ENCODE measurements at regions not wholly inside any gene's neighbourhood (a gene's known extent, or its start where the extent isn't known, plus 50 kb on each side); places are given as distances from the start of the nearest gene placed in this dataset.

DNA sequence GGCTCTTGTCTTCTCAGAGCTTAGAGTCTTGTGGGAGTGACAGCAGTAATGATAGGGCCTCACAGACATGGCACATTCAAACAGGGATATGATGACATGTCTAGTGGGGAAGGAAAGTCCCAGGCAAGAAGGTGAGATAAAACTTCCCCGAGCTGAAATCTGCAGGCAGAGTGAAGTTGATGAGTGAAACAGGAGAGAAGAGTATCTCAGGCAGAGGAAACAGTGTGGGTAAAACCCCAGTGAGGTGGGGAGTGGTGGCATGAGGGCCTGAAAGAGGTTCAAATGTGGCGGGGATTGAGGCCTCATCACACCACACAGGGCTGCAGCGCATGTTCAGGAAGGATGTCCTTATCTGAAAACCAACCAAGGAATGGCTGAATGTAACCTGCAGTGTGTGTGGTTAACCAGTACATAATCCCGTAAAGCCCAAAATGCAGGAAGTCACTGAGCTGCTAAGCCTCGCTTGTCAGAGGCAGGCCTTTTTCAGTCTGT is 153.8 kb upstream of the E2F8 start:
- TF ChIP-seq POLR2A (IDR thresholded peaks at IDR 0.05) (no peak), POLR2AphosphoS5 (IDR thresholded peaks at IDR 0.05) (no peak), EP300 (IDR thresholded peaks at IDR 0.05) (no peak)
- TF ChIP-seq, protein P1, sequence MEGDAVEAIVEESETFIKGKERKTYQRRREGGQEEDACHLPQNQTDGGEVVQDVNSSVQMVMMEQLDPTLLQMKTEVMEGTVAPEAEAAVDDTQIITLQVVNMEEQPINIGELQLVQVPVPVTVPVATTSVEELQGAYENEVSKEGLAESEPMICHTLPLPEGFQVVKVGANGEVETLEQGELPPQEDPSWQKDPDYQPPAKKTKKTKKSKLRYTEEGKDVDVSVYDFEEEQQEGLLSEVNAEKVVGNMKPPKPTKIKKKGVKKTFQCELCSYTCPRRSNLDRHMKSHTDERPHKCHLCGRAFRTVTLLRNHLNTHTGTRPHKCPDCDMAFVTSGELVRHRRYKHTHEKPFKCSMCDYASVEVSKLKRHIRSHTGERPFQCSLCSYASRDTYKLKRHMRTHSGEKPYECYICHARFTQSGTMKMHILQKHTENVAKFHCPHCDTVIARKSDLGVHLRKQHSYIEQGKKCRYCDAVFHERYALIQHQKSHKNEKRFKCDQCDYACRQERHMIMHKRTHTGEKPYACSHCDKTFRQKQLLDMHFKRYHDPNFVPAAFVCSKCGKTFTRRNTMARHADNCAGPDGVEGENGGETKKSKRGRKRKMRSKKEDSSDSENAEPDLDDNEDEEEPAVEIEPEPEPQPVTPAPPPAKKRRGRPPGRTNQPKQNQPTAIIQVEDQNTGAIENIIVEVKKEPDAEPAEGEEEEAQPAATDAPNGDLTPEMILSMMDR (IDR thresholded peaks at IDR 0.05): no peak
- no peaks in the 10 kb centered on the region for H3K4me1 ChIP-seq
- intact Hi-C loops (cut with DNase I): no loop called here
- H3K4me3 ChIP-seq: no peak overlapping the region
- H3K9me3 ChIP-seq: no peaks in the 10 kb centered on the region
- H3K27ac ChIP-seq: no peak overlapping the region
- 63 to 84% methylated on average over 5 of the region's 5 CpGs for WGBS, 2 donors
- H3K27me3 ChIP-seq: no peaks in the 10 kb centered on the region
- no peak for DNase-seq
- H3K36me3 ChIP-seq: no peaks in the 10 kb centered on the region

DNA sequence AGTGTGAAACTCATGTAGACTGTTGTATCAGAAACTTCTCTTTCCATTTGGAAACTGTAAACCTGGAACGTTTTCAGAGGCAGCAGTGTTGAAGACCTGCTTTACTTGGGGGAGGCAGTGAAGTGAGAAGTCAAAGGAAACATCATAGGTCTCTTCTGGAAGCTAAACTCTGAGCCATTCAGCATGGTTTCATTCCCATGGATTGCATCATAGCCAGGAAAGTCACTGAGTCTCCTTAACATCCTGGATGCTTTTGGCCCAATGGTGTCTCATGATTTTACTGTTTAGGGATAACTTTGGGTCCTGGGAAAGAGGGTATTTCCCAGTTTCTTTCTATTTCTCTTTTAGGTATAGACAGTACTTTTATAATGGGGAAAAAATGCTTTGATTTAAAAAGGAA is 153.2 kb upstream of the E2F8 start:
- no peaks in the 10 kb centered on the region for H3K4me1 ChIP-seq
- H3K9me3 ChIP-seq: no peaks in the 10 kb centered on the region
- no peaks in the 10 kb centered on the region for H3K27me3 ChIP-seq
- no peak overlapping the region for H3K4me3 ChIP-seq
- no peak for TF ChIP-seq POLR2A (IDR thresholded peaks at IDR 0.05)
- TF ChIP-seq, protein P1 (IDR thresholded peaks at IDR 0.05): no peak
- TF ChIP-seq EP300 (IDR thresholded peaks at IDR 0.05): no peak
- no peak for TF ChIP-seq POLR2AphosphoS5 (IDR thresholded peaks at IDR 0.05)
- H3K27ac ChIP-seq: no peak overlapping the region
- intact Hi-C loops (cut with DNase I): no loop called here
- H3K36me3 ChIP-seq: no peaks in the 10 kb centered on the region
- DNase-seq: no peak
- WGBS, 2 donors: 56 to 58% methylated on average over 1 of the region's 1 CpG

DNA sequence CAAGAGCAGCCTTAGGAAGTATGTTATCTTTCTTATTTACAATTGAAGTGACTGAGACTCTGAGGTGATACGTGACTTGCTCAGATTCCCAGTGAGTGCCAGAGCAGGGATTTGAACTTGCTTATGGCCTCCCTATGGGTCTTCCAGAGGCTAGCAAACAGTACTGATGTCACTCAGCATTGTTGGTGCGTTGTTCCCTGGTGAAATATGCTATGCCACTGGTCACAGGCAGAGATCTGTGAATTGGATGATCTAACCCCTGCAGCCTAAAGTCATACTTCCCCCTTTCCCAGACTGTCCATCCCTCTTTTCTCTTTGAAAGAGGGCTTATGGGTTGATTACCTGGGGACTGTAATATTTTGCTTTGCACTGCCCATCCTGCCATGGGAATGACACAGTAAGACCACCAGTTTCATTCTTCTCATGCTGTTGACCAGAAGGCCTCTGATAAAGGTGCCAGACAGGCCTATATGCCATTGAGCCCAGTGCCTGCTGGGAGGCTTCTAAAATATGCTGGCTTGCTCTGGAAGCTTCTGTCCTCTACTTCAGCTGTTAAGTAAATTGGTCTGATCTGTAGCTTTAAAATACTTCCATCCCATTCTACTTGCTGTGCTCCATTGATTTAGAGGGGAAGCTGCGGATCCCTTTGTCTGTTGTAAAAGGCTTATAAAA is 152.2 kb upstream of the E2F8 start:
- H3K27ac ChIP-seq: no peak overlapping the region
- WGBS, 2 donors: 68 to 87% methylated on average over 3 of the region's 3 CpGs
- intact Hi-C loops (cut with DNase I): no loop called here

DNA sequence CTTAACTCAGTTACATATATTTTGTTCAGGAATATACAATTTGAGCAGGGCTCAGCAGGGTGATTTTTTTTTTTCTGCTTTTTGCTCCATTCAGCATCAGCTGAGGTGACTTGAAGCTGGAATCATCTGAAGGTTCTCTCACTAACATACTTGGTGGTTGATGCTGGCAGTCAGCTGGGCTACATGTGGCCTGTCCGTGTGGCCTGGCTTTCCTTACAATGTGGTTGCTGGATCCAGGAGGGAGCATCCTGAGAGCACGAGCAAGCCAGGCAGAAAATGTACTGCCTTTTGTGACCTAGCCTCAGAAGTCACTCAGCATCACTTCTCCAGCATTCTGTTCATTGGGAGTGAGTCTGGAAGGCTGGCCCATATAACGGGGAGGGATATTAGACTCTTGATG is 151.6 kb upstream of the E2F8 start:
- Histone ChIP-seq H3K27ac (no peak overlapping the region), H3K9me3 (no peaks in the 10 kb centered on the region), H3K4me3 (no peak overlapping the region), H3K4me1 (no peaks in the 10 kb centered on the region), H3K36me3 (no peaks in the 10 kb centered on the region), H3K27me3 (no peaks in the 10 kb centered on the region)
- no peak for DNase-seq
- TF ChIP-seq POLR2AphosphoS5 (IDR thresholded peaks at IDR 0.05) (no peak), EP300 (IDR thresholded peaks at IDR 0.05) (no peak), POLR2A (IDR thresholded peaks at IDR 0.05) (no peak)
- TF ChIP-seq, protein P1 (IDR thresholded peaks at IDR 0.05): no peak
- WGBS, 2 donors: 79 to 85% methylated on average over 3 of the region's 3 CpGs
- intact Hi-C loops (cut with DNase I): no loop called here

More for the DNA sequence above, 152.2 kb upstream of the E2F8 start:
- no peak for DNase-seq
- H3K36me3 ChIP-seq: no peaks in the 10 kb centered on the region
- no peak for TF ChIP-seq EP300 (IDR thresholded peaks at IDR 0.05)
- no peak for TF ChIP-seq POLR2AphosphoS5 (IDR thresholded peaks at IDR 0.05)
- TF ChIP-seq, protein P1 (IDR thresholded peaks at IDR 0.05): no peak
- TF ChIP-seq POLR2A (IDR thresholded peaks at IDR 0.05): no peak
- no peaks in the 10 kb centered on the region for H3K4me1 ChIP-seq
- H3K4me3 ChIP-seq: no peak overlapping the region
- H3K27me3 ChIP-seq: no peaks in the 10 kb centered on the region
- no peaks in the 10 kb centered on the region for H3K9me3 ChIP-seq

DNA sequence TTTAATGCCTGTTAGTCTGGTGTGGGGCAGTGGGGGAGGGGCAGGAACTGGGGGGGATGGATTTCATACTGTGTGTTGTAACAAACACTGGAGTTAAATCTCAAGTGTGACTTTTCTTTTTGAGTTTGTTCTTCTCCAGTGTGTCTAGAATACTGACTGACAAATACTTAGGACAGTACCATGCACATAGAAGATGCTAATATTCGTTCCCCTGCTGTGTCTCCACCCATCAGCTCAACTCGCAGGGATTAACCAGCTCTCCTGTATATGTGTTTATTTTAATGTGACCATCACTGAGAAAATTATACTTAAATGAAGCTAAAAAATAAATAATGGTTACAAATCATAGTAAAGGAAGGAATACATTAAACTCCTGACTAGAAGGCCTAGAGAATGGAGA is 150.9 kb upstream of the E2F8 start:
- DNase-seq: no peak
- H3K27ac ChIP-seq: no peak overlapping the region
- intact Hi-C loops (cut with DNase I): no loop called here
- H3K27me3 ChIP-seq: no peaks in the 10 kb centered on the region
- H3K4me3 ChIP-seq: no peak overlapping the region
- H3K9me3 ChIP-seq: no peaks in the 10 kb centered on the region
- H3K4me1 ChIP-seq: no peaks in the 10 kb centered on the region
- 56 to 61% methylated on average over 2 of the region's 2 CpGs for WGBS, 2 donors
- no peak for TF ChIP-seq EP300 (IDR thresholded peaks at IDR 0.05)
- TF ChIP-seq POLR2AphosphoS5 (IDR thresholded peaks at IDR 0.05): no peak
- TF ChIP-seq, protein P1 (IDR thresholded peaks at IDR 0.05): no peak
- no peaks in the 10 kb centered on the region for H3K36me3 ChIP-seq
